H1 (cell line): ENCODE measurements at regions not wholly inside any gene's neighbourhood (a gene's known extent, or its start where the extent isn't known, plus 50 kb on each side); places are given as distances from the start of the nearest gene placed in this dataset.

Experiments used
- ASH2L ChIP-seq: fragments of 200-600, 300-600 bp; sonication (generic); IDR thresholded peaks from one replicate; pipeline ENCODE4 v1.7.1; 2017; ENCODE audit warnings: low read length
- BACH1 ChIP-seq: IDR thresholded peaks from 2 replicates; pipeline ENCODE4 v1.6.1; 2012; ENCODE audit warnings: low read length, improper control_type of control experiment
- CBX5 ChIP-seq: fragments of 300-800, 300-1000 bp; sonication (generic); IDR thresholded peaks from 2 replicates; pipeline ENCODE4 v1.7.1; 2016; ENCODE audit warnings: antibody characterized with exemption, low read length, low read depth
- CEBPB ChIP-seq: IDR thresholded peaks from 2 replicates; pipeline ENCODE4 v1.6.1; 2012; ENCODE audit warnings: low read depth, low read length
- CHD7 ChIP-seq: fragments of 300-600 bp; sonication (generic); IDR thresholded peaks from 2 replicates; pipeline ENCODE4 v1.7.1; 2012; ENCODE audit warnings: low read length, moderate library complexity, mild to moderate bottlenecking, inconsistent platforms; ENCODE audit not compliant: insufficient replicate concordance
- GTF2F1 ChIP-seq: IDR thresholded peaks from 2 replicates; pipeline ENCODE4 v1.6.1; 2012; ENCODE audit warnings: low read depth, low read length, improper control_type of control experiment, borderline replicate concordance
- HDAC6 ChIP-seq: IDR thresholded peaks from one replicate; pipeline ENCODE4 v1.7.1; 2012; ENCODE audit warnings: low read depth, mild to moderate bottlenecking, inconsistent platforms, low read length, moderate library complexity
- MAFK ChIP-seq: IDR thresholded peaks from 2 replicates; pipeline ENCODE4 v1.6.1; 2012; ENCODE audit warnings: low read depth, mild to moderate bottlenecking, improper control_type of control experiment, low read length
- RXRA ChIP-seq: IDR thresholded peaks from 2 replicates; pipeline ENCODE4 v1.6.1; 2011; ENCODE audit warnings: low read depth, mild to moderate bottlenecking, low read length, moderate library complexity; ENCODE audit not compliant: insufficient read depth
- SAP30 ChIP-seq: fragments of 300-600 bp; sonication (generic); IDR thresholded peaks from 2 replicates; pipeline ENCODE4 v1.7.1; 2012; ENCODE audit warnings: low read length, moderate library complexity, mild to moderate bottlenecking, inconsistent platforms; ENCODE audit not compliant: insufficient read depth, insufficient replicate concordance
- TAF1 ChIP-seq: IDR thresholded peaks from 2 replicates; pipeline ENCODE4 v1.6.1; 2011; ENCODE audit warnings: mild to moderate bottlenecking, low read depth, low read length

GRCh38 chr5:165459232-165459631 lies 1953.8 kb downstream of the MAT2B start (continued):
- TF ChIP-seq CHD7 = no peak
- TF ChIP-seq TAF1 = no peak
- no peak for TF ChIP-seq RXRA
- no peak for TF ChIP-seq MAFK
- TF ChIP-seq GTF2F1 = no peak
- no peak for TF ChIP-seq BACH1
- no peak for TF ChIP-seq CBX5
- no peak for TF ChIP-seq CEBPB
- no peak for TF ChIP-seq HDAC6
- TF ChIP-seq SAP30 = no peak
- TF ChIP-seq ASH2L = no peak
